ENCODE measurements at regions not wholly inside any gene's neighbourhood (a gene's known extent, or its start where the extent isn't known, plus 50 kb on each side); places are given as distances from the start of the nearest gene placed in this dataset.

- Histone ChIP-seq H2AFZ (ENCODE audit: low read length) (no peak overlapping the region), H3K9ac (ENCODE audit: insufficient read depth, low read depth, low read length) (no peak overlapping the region), H3K27me3 (ENCODE audit: control insufficient read depth in 1 of 2, insufficient read depth in 2 of 2, low read length in 2 of 2) (no peaks in the 10 kb centered on the region), H3K79me2 (ENCODE audit: insufficient read depth, low read length) (no peaks in the 10 kb centered on the region), H3K27ac (ENCODE audit: extremely low read length, insufficient read depth, low read length) (no peak overlapping the region), H3K4me2 (ENCODE audit: low read depth, low read length) (no peak overlapping the region), H3K4me1 (ENCODE audit: insufficient read depth, low read length) (no peaks in the 10 kb centered on the region), H3K4me3 (replicated peaks in 1 of 3; ENCODE audit: insufficient read depth in 1 of 3, low read depth in 2 of 3, low read length in 3 of 3) (no peak overlapping the region), H4K20me1 (ENCODE audit: insufficient read depth, low read length) (no peaks in the 10 kb centered on the region), H3K36me3 (replicated peaks in 1 of 2; ENCODE audit: control insufficient read depth in 1 of 2, insufficient read depth in 2 of 2, low read length in 2 of 2) (no peaks in the 10 kb centered on the region), H3K9me3 (ENCODE audit: low read length) (peaks cover 75% of the 10 kb centered on the region)
- no peak for TF ChIP-seq ZNF775 (CRISPR knock-in tag; IDR thresholded peaks at IDR 0.05; ENCODE audit: borderline replicate concordance)
- TF ChIP-seq ZSCAN29 (CRISPR knock-in tag; conservative IDR thresholded peaks at IDR 0.05): no peak
- TF ChIP-seq ZKSCAN8 (CRISPR knock-in tag; IDR thresholded peaks at IDR 0.05; ENCODE audit: borderline replicate concordance): no peak
- TF ChIP-seq MYPOP (CRISPR knock-in tag; IDR thresholded peaks at IDR 0.05): no peak
- TF ChIP-seq ZSCAN5A (CRISPR knock-in tag; IDR thresholded peaks at IDR 0.05; ENCODE audit: borderline replicate concordance): no peak
- no peak for TF ChIP-seq CENPX (CRISPR knock-in tag; IDR thresholded peaks at IDR 0.05)
- no peak for TF ChIP-seq ZMYM2 (CRISPR knock-in tag; IDR thresholded peaks at IDR 0.05)
- no peak for TF ChIP-seq MAFG (CRISPR knock-in tag; IDR thresholded peaks at IDR 0.05)
- TF ChIP-seq ZC3H4 (CRISPR knock-in tag; IDR thresholded peaks at IDR 0.05; ENCODE audit: borderline replicate concordance): no peak
- no peak for TF ChIP-seq SP1 (IDR thresholded peaks at IDR 0.05)
- no peak for TF ChIP-seq SP1 (CRISPR knock-in tag; IDR thresholded peaks at IDR 0.05)
- no peak for TF ChIP-seq HNRNPK (IDR thresholded peaks at IDR 0.05; ENCODE audit: low read depth, low read length, poor library complexity, severe bottlenecking)
- no peak for TF ChIP-seq ZNF296 (CRISPR knock-in tag; conservative IDR thresholded peaks at IDR 0.05)
- no peak for TF ChIP-seq SUZ12 (IDR thresholded peaks at IDR 0.05; ENCODE audit: low read depth, low read length)
- no peak for TF ChIP-seq ZNF205 (CRISPR knock-in tag; IDR thresholded peaks at IDR 0.05)
- ChIA-PET POLR2A (no interaction called here), CTCF (ENCODE audit: low intra/inter-chr PET ratio, low total read pairs) (no interaction called here)
- WGBS (ENCODE audit: low lambda C conversion rate): 10% methylated on average over 3 of the region's 3 CpGs
- in situ Hi-C loops (cut with HindIII; ENCODE audit: extremely low pct_ligation_motif_present, low pct_unique_long_range_greater_than_20kb) (no loop called here), intact Hi-C loops (cut with micrococcal nuclease; ENCODE audit: unreplicated experiment) (no loop called here)
- no peak for DNase-seq (ENCODE audit: low spot score)
- ATAC-seq: no peak
- BruUV-seq (replicated peaks): no TSS peak
- no peak for FAIRE-seq
Measured at GRCh38 chr6:86380571-86381125, 556.7 kb upstream of the HTR1E start.
